22Rv1 (cell line): ENCODE measurements at regions not wholly inside any gene's neighbourhood (a gene's known extent, or its start where the extent isn't known, plus 50 kb on each side); places are given as distances from the start of the nearest gene placed in this dataset.

Experiments
- ZFX ChIP-seq: fragments of 450-650 bp; IDR thresholded peaks from 2 replicates; pipeline ENCODE4 v1.6.1; 2017; ENCODE audit warnings: antibody characterized with exemption, borderline replicate concordance
- TF ChIP-seq, protein P1 (sequence below): fragments of 450-650 bp; IDR thresholded peaks from 2 replicates; pipeline ENCODE4 v1.5.1; 2017; ENCODE audit warnings: mild to moderate bottlenecking

DNA sequence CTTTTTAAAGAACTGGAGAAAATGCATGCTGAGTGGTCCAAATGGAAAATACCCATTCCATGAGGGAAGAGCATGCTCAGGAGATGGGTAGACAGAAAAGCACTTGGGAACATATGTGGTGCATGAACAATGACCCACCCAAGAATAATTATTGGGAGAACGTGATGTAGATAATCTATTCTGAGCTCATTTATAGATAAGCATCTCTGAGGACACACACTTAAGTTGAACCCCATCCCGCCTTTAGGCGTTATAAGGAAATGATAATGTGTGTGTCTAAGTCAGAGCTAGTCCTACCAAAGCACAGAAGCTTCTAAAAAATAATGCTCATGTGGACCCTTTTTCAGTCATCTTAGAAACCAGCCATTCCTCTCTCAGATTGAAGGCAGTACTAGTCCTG, 189.9 kb downstream of the KTN1 start:
- TF ChIP-seq, protein P1, sequence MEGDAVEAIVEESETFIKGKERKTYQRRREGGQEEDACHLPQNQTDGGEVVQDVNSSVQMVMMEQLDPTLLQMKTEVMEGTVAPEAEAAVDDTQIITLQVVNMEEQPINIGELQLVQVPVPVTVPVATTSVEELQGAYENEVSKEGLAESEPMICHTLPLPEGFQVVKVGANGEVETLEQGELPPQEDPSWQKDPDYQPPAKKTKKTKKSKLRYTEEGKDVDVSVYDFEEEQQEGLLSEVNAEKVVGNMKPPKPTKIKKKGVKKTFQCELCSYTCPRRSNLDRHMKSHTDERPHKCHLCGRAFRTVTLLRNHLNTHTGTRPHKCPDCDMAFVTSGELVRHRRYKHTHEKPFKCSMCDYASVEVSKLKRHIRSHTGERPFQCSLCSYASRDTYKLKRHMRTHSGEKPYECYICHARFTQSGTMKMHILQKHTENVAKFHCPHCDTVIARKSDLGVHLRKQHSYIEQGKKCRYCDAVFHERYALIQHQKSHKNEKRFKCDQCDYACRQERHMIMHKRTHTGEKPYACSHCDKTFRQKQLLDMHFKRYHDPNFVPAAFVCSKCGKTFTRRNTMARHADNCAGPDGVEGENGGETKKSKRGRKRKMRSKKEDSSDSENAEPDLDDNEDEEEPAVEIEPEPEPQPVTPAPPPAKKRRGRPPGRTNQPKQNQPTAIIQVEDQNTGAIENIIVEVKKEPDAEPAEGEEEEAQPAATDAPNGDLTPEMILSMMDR = no peak
- TF ChIP-seq ZFX = no peak
